ENCODE measurements at regions not wholly inside any gene's neighbourhood (a gene's known extent, or its start where the extent isn't known, plus 50 kb on each side); places are given as distances from the start of the nearest gene placed in this dataset.

DNA sequence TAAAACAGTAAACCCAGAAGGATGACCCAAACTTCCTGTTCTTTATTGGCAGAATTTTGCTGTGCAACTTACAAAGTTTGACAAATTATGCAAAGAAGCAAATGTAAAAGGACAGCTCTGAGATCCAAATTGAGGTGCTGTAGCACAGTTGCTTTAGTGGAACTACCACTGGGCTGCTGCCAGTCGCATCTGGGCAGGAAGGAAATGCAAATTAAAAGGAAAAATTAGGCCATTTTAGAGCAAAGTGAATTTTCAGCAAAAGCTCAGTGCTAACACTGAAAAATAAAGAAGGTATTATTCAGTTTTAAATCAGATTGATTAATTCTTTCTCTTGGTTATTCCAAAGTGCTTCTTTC lies 104.5 kb downstream of the ZMAT3 start:
- TF ChIP-seq POLR2A (IDR thresholded peaks at IDR 0.05), result no peak
- TF ChIP-seq, protein P1, sequence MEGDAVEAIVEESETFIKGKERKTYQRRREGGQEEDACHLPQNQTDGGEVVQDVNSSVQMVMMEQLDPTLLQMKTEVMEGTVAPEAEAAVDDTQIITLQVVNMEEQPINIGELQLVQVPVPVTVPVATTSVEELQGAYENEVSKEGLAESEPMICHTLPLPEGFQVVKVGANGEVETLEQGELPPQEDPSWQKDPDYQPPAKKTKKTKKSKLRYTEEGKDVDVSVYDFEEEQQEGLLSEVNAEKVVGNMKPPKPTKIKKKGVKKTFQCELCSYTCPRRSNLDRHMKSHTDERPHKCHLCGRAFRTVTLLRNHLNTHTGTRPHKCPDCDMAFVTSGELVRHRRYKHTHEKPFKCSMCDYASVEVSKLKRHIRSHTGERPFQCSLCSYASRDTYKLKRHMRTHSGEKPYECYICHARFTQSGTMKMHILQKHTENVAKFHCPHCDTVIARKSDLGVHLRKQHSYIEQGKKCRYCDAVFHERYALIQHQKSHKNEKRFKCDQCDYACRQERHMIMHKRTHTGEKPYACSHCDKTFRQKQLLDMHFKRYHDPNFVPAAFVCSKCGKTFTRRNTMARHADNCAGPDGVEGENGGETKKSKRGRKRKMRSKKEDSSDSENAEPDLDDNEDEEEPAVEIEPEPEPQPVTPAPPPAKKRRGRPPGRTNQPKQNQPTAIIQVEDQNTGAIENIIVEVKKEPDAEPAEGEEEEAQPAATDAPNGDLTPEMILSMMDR (IDR thresholded peaks at IDR 0.05), result no peak
